ENCODE measurements at regions not wholly inside any gene's neighbourhood (a gene's known extent, or its start where the extent isn't known, plus 50 kb on each side); places are given as distances from the start of the nearest gene placed in this dataset.

GRCh38 chr21:26405735-26406361 is 167.2 kb downstream of the CYYR1 start:
- no peak for TF ChIP-seq CTCF (IDR thresholded peaks at IDR 0.05; ENCODE audit: insufficient read depth, low read length, poor library complexity, severe bottlenecking)
- no peak for TF ChIP-seq EZH2phosphoT487 (conservative IDR thresholded peaks at IDR 0.05; ENCODE audit: low read length)
